Left ventricle myocardium inferior (tissue), 1 donor: ENCODE measurements at regions not wholly inside any gene's neighbourhood (a gene's known extent, or its start where the extent isn't known, plus 50 kb on each side); places are given as distances from the start of the nearest gene placed in this dataset.

ENCODE experiments used
- DNase-seq: peaks from one replicate; pipeline ENCODE4 v3.0.0-alpha.2; 2020
- H3K27ac ChIP-seq: fragments of 200-600 bp; replicated peaks from 2 replicates; pipeline ENCODE4 v1.8.0; 2021
- H3K27me3 ChIP-seq: fragments of 200-600 bp; 2 replicates; pipeline ENCODE4 v1.8.0; 2021; ENCODE audit warnings: low read depth
- H3K36me3 ChIP-seq: fragments of 200-600 bp; 2 replicates; pipeline ENCODE4 v1.8.0; 2021
- H3K4me1 ChIP-seq: fragments of 200-600 bp; 2 replicates; pipeline ENCODE4 v1.8.0; 2021
- H3K4me3 ChIP-seq: fragments of 200-600 bp; 2 replicates; pipeline ENCODE4 v1.8.0; 2021; ENCODE audit warnings: mild to moderate bottlenecking, moderate library complexity
- H3K9me3 ChIP-seq: fragments of 200-600 bp; replicated peaks from 2 replicates; pipeline ENCODE4 v1.8.0; 2021
- CTCF ChIP-seq: fragments of 200-600 bp; IDR thresholded peaks from 2 replicates; pipeline ENCODE4 v1.8.0; 2021; ENCODE audit warnings: antibody characterized with exemption, mild to moderate bottlenecking, borderline replicate concordance
- intact Hi-C: fragments of 100-400 bp; cut with micrococcal nuclease; formaldehyde crosslinking; loops from one replicate; pipeline ENCODE4 v1.11.0; 2022
- donor health status: DM: no; HTN: yes; CAD: no; lungs with severe emphysema.

- no peaks in the 10 kb centered on the region for H3K4me1 ChIP-seq
- no peak overlapping the region for H3K27ac ChIP-seq
- no peaks in the 10 kb centered on the region for H3K36me3 ChIP-seq
- H3K9me3 ChIP-seq: no peaks in the 10 kb centered on the region
- no peak for TF ChIP-seq CTCF
- no peak for DNase-seq
- no peak overlapping the region for H3K4me3 ChIP-seq
- intact Hi-C loops: no loop called here
- H3K27me3 ChIP-seq: no peaks in the 10 kb centered on the region
Observed at GRCh38 chr10:83233691-83234090, 905.6 kb upstream of the GHITM start.

DNA sequence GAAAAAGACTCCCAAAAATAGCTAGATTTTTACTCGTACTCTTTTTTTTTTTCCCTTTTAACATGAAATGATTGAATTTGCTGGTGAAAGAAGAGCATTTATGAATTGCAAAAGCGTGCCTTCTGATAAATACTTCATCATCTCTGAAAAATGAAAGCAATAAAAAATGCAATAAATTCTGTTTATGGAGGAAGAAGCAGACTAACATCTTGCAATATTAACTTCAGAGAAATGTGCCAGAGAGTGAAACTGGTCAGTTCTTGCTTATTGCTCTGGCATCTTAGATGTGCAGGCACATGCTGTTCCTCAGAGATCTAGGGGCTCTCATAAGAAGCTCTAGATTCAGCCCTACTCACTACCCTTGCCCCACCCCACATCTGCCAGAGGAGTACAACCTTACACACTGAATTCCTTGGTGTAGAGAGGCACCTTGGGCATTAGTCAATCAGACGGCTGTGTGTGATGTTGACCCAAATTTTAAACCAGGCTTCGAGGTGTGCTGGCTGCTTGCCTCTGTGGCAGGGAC lies 891.1 kb upstream of the GHITM start:
- no peak overlapping the region for H3K27ac ChIP-seq
- no peak for DNase-seq
- no peak overlapping the region for H3K4me3 ChIP-seq
- TF ChIP-seq CTCF: no peak
- H3K4me1 ChIP-seq: no peaks in the 10 kb centered on the region
- H3K9me3 ChIP-seq: peaks cover 16% of the 10 kb centered on the region
- no peaks in the 10 kb centered on the region for H3K36me3 ChIP-seq
- intact Hi-C loops: no loop called here
- H3K27me3 ChIP-seq: no peaks in the 10 kb centered on the region

DNA sequence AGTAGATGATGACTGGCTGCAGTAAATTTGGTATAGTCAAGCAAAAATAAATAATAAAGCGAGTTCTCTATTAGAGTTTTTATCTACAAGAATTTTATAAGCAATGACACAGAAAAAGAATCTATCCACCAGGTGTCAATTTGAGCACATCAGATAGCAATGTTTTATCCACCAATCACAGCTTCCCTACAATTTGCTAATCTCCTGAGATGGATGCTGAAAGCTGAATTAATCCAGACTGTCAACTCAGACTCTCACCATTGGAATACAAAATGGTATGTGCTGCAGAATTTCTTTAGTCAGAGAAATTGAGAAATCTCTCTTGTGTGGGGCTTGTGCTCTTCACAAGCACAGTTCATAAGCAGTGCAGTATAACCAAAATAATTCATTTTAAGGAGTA lies 888.9 kb upstream of the GHITM start:
- no peak overlapping the region for H3K4me3 ChIP-seq
- H3K4me1 ChIP-seq: no peaks in the 10 kb centered on the region
- H3K27ac ChIP-seq: no peak overlapping the region
- H3K27me3 ChIP-seq: no peaks in the 10 kb centered on the region
- no peak for TF ChIP-seq CTCF
- intact Hi-C loops: no loop called here
- no peaks in the 10 kb centered on the region for H3K36me3 ChIP-seq
- no peak for DNase-seq
- H3K9me3 ChIP-seq: peaks cover 31% of the 10 kb centered on the region

- Histone ChIP-seq H3K4me1 (no peaks in the 10 kb centered on the region), H3K4me3 (no peak overlapping the region), H3K9me3 (peaks cover 39% of the 10 kb centered on the region), H3K36me3 (no peaks in the 10 kb centered on the region), H3K27me3 (no peaks in the 10 kb centered on the region), H3K27ac (no peak overlapping the region)
- TF ChIP-seq CTCF: no peak
- intact Hi-C loops: no loop called here
- no peak for DNase-seq
Observed at GRCh38 chr10:83252169-83252568, 887.1 kb upstream of the GHITM start.

GRCh38 chr10:83252596-83252995 lies 886.7 kb upstream of the GHITM start:
- Histone ChIP-seq H3K27me3 (no peaks in the 10 kb centered on the region), H3K9me3 (peaks cover 39% of the 10 kb centered on the region), H3K4me3 (no peak overlapping the region), H3K27ac (no peak overlapping the region), H3K36me3 (no peaks in the 10 kb centered on the region), H3K4me1 (no peaks in the 10 kb centered on the region)
- no peak for DNase-seq
- no peak for TF ChIP-seq CTCF
- intact Hi-C loops: no loop called here
